Stimulated activated CD4-positive, alpha-beta T cell treated with anti-CD3 and anti-CD28 coated beads, Interleukin-2, amount 100 ng/mL, for 24 hours (primary cell): ENCODE measurements at regions not wholly inside any gene's neighbourhood (a gene's known extent, or its start where the extent isn't known, plus 50 kb on each side); places are given as distances from the start of the nearest gene placed in this dataset.

ENCODE experiments used
- DNase-seq, 2 donors: peaks; one replicate each; pipeline ENCODE4 v3.0.0-alpha.2; 2020

DNA sequence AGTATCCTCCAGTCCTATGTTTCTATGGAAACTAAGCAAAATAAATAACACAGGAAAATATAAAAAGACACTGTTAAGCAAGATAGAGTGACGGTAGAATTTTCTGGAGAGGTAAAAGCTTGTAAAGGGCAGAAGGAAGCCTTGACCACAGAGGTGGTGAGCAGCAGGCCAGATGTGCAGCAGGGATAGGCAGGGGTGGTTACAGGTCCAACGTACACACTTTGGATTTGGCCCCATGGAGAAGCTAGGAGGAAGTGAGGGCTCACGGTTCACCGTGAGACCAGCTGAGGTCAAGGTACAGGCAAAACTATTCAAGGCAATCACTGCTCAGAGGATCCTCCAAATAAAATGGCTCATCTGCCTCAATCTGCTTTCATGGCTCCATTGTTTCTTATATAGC lies 242.8 kb downstream of the B3GLCT start:
- DNase-seq, result no peak

- no peak for DNase-seq
These were observed 244.6 kb downstream of the B3GLCT start for GRCh38 chr13:31444266-31444856.

DNA sequence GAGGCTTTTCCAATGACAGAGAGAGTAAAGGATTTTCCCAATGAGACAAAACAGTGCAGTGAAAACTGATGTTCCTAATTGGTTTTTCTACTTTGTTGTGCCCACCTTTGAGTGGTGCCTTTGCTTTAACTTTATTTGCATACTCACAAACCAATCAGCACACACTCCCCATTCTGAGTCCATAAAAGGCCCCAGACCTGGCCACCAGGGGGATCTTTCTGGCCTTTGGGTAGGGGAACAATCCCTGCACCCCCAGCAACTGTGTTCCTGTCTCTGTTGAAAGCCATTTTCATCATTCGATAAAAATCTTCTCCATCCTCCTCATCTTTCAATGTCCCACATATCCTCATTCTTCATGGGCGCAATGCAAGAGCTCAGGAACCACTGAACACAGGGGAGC lies 252.8 kb downstream of the B3GLCT start:
- DNase-seq, result no peak

DNA sequence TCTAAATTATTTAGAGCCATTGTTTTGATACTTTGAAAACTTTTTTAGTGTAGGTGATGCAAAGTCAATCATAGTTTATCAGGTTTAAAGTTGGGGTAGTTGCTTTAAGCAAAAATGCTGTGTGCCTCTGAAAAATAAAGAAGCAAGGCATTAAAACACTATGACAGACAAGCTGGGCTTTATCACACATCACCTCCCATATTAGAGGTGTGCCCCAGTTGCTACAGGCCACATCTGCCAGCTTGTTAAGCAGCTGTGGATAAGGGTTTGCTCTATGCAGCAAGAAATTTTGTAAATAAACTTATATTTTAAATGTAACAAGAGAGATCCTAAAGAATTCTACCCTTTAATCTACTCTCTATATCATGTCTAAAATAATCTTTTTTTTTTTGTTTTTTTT lies 255.8 kb downstream of the B3GLCT start:
- no peak for DNase-seq

DNA sequence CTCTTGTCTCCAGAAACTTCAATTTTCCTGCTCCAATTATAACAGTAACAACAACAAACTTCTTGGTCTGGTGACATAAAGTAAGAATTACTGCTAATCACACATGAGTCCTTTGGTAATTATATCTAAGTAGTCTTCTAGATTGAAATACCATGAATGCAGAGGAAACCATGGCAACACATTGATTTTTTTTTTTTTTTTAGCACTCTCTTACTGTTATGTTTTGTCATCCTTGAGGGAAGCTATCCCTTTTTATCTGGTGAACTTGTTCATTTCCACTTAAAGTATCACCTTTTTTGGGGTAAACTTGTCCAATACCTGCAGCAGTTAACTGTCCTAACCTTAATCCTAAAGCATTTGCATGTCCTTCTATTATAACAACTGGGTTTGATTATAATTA lies 256.3 kb downstream of the B3GLCT start:
- DNase-seq, result no peak

GRCh38 chr13:31460061-31460460 lies 260.3 kb downstream of the B3GLCT start:
- no peak for DNase-seq

- no peak for DNase-seq
These were observed 262.1 kb downstream of the B3GLCT start for GRCh38 chr13:31461923-31462322.

GRCh38 chr13:31462766-31463165 lies 263.0 kb downstream of the B3GLCT start:
- DNase-seq, result no peak

DNA sequence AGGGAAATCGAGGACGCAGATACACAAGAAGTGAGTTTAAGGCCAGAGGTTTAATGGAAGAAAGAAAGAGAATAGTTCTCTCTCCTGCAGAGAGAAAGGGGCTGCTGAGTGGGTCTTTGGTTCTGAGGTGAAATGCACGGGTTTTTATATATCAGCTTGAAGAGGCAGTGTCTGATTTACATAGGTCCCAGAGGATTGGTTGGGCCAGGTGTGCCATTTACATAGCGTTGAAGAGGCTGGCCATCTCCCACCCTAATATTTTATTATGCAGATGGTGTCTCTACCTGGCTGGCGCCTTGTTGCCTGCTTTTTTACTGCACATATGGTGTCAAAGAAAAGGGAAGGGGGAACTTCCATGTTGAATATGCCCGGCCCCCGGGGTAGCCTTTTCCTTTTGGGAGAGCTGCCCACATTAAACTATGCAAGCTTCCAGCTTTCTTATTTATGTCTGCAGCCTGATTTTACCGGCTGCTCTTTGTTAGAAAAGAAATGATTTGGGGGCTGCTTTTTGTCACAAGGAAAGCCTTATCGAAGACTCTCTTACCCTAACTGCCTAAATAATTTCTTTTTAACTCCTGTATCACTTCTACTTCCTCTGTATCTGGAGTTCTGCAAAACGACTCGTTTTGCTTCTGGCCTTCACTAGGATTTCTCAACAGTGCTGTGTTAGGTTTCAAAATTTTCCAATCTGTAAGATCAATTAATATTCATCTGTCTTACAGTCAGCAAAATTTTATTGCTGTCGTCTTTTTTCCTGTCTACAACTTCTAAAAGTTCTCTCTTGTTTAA lies 268.5 kb downstream of the B3GLCT start:
- no peak for DNase-seq

- DNase-seq, result no peak
These were observed 269.6 kb downstream of the B3GLCT start for GRCh38 chr13:31469377-31469776.

- DNase-seq, result no peak
These were observed 263.1 kb upstream of the RXFP2 start for GRCh38 chr13:31476266-31476665.

- no peak for DNase-seq
These were observed 262.6 kb upstream of the RXFP2 start for GRCh38 chr13:31476753-31477152.

DNA sequence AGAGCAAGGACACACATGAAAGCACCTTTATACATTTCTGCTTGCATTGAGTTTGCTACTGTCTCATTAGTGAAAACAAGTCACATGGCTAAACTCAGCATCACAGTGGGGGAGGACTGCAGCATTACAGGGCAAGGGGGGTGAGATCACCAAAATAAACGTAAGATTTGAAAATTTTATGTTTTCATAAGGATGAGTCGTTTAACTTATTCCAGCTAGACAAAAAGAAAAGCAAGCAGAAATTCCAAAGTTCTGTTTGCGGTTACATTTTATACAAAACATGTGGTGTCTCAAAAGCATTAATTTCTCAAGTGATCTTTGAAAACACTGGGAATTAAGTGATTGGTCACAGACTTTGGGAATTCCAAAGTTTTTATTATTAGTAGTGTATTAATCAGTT lies 261.4 kb upstream of the RXFP2 start:
- DNase-seq, result no peak

DNA sequence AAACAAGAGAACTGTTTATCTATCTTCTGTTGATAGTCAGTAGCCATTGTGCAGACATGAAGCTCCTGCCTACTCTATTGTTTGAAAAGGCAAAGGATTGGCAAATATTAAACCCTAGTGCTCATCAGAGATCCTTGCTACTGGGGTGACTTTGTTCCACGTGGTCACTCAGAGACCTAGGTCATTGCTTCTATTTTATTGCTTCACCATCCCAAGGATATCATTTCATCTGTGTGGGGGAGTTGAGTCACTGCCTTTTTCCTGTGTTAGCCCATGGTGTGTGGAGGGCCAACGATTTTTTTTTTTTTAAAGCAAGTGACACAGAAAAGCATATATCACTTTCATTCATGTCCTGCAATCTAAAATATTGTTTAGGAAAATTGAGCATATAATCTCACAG lies 254.1 kb upstream of the RXFP2 start:
- DNase-seq, result no peak

DNA sequence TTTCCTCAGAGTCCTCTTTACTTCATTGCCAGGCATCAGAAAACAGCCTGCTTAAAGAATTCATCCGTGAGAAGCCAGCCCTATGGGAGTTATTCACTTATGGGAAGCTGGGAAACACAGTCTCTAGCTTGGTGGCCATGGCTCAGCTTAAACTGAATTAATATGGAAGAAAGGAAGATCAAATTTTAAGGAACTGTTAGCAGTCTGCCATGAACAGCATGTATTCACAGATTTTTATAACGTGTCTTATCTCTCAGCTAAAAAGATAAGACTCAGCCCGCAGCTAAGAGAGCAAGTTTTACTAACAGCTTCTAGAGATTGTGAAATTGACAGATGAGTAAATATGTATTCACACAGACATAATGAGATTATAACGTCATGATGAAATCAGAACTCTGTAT lies 253.7 kb upstream of the RXFP2 start:
- no peak for DNase-seq

DNA sequence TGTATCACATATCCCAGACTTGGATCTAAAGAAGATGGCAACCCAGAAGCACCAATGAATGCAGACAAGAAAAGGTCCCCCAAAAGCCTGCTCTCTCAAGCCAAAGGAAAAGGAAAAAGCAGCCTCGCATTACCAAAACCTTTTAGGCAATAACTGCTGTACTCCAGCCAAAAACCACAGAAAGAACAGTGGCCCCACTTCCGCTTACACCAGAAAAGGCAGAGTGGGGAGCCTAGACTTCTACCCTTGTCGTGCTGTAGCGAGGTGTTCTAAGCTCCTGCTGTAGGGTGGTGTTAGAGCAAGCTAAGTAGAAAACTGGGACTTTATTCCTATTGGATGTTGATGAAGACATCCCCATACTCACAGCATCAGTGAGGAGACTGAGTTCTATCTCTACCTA lies 244.0 kb upstream of the RXFP2 start:
- DNase-seq, result no peak

DNA sequence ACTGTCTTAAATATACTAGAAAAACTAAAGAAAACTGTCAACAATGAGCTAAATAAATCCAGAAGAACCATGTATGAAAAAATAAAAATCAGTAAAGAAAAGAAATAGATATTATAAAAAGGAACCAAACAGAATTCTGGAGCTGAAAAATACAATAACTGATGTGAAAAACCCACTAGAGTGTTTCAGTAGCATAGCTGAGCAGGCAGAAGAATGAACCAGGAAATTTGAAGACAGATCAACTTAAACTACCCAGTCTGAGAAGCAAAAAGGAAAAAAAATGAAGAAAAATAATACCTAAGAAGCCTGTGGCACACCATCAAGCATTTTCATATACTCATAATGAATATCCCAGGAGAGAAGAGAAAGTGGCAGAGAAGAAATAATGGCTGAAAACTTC lies 240.1 kb upstream of the RXFP2 start:
- DNase-seq, result no peak

- no peak for DNase-seq
These were observed 235.7 kb upstream of the RXFP2 start for GRCh38 chr13:31503626-31504025.

GRCh38 chr13:31504918-31505317 lies 234.4 kb upstream of the RXFP2 start:
- no peak for DNase-seq

DNA sequence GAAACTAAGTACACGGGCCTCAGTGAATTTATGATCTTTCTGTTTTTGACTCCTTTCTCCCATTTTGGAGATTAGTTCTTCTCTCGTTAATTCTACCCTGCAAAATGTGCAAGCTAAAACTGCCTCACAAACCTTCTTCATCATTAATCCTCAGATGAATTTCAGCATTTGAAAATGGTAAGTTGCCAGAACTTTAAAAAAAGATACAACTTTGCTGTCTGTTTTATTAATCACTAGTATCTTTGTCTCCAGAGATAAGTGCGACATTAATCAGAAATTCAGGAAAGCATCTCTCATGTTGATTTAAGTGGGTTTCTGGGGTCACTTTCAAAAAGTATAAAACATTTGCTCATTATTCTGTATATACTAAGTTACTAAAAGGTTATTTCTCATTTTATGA lies 227.0 kb upstream of the RXFP2 start:
- no peak for DNase-seq

GRCh38 chr13:31514932-31515331 lies 224.4 kb upstream of the RXFP2 start:
- no peak for DNase-seq

DNA sequence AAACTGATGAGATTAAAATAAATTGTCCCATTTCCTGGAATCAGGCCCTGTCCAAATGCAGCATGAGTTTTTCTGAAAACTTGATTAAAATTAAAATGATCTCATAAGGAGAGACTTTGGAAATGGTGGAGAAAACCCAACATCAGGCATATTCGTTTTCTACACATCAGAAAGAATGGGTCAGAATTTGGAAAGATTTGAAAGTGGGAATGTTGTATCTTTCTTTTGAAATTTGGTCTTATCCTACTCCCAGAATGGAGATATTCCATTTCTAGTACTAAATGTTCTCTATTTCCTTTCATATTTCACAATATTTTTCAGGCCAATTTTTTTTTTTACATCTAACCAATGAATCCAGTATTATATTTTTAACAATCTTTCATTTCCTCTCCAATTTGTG lies 223.9 kb upstream of the RXFP2 start:
- no peak for DNase-seq

GRCh38 chr13:31517599-31517998 lies 221.7 kb upstream of the RXFP2 start:
- DNase-seq, result no peak

GRCh38 chr13:31518645-31519044 lies 220.7 kb upstream of the RXFP2 start:
- no peak for DNase-seq

DNA sequence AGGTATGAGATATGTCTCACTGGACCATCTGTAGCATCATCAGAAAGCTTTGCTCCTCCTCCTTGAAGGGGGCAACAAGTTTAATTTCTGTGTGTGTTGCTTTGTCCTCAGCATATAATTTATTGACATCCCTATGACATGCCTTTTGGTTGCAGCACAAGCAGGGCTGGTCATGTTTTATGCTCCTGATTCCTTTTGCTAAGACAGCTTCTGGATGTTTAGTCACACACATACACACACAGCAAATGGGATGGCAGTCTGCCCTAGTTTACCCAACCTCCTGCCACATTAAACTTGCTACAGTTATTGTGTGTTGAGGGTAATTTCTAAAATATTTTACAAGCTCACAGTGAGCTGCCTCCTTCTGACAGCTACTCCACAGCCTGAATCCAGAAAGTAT lies 217.9 kb upstream of the RXFP2 start:
- no peak for DNase-seq
